Prostate gland (tissue), 2 donors: ENCODE measurements at regions not wholly inside any gene's neighbourhood (a gene's known extent, or its start where the extent isn't known, plus 50 kb on each side); places are given as distances from the start of the nearest gene placed in this dataset.
"Not testable (repeated sequence)": the region's sequence is repeated elsewhere in the genome, so short reads cannot be mapped to it uniquely, and the experiment has no call there.

ENCODE experiments used
- DNase-seq: peaks from one replicate; pipeline ENCODE4 v3.0.0-alpha.2; 2019; ENCODE audit warnings: low spot score
- H3K27ac ChIP-seq, 2 donors: fragments of 200-600 bp; sonication (generic); 2 replicates each; pipeline ENCODE4 v1.5.1; 2017 to 2019
- H3K27me3 ChIP-seq: fragments of 200-600 bp; sonication (generic); replicated peaks from 2 replicates; pipeline ENCODE4 v1.5.1; 2019; ENCODE audit not compliant: insufficient read depth
- H3K36me3 ChIP-seq, 2 donors: fragments of 200-600 bp; sonication (generic); 1 replicate in 1 of 2; 2 replicates in 1 of 2; pipeline versions ENCODE4 v1.5.1 to v1.8.1; 2017 to 2019
- H3K4me1 ChIP-seq: fragments of 200-600 bp; sonication (generic); replicated peaks from 2 replicates; pipeline ENCODE4 v1.5.1; 2019
- H3K4me3 ChIP-seq, 2 donors: fragments of 200-600 bp; sonication (generic); 2 replicates each; pipeline ENCODE4 v1.5.1; 2017 to 2019
- H3K9me3 ChIP-seq: fragments of 200-600 bp; sonication (generic); 2 replicates; pipeline ENCODE4 v1.5.1; 2017
- CTCF ChIP-seq, 4 experiments: fragments of 200-600 bp in 2 of 4; fragments of 450-650 bp in 2 of 4; sonication (generic) in 2 of 4; IDR thresholded peaks; 1 replicate in 3 of 4; 2 replicates in 1 of 4; pipeline ENCODE4 v1.5.1; 2016 to 2019; ENCODE audit warnings: antibody characterized with exemption in 4 of 4, mild to moderate bottlenecking in 2 of 4, moderate library complexity in 2 of 4
- POLR2A ChIP-seq: fragments of 450-650 bp; IDR thresholded peaks from one replicate; pipeline ENCODE4 v1.6.1; 2016; ENCODE audit warnings: antibody characterized with exemption, mild to moderate bottlenecking
- POLR2AphosphoS5 ChIP-seq: sonication (generic); formaldehyde crosslinking; IDR thresholded peaks from one replicate; pipeline ENCODE4 v1.6.1; 2017; ENCODE audit warnings: antibody characterized with exemption
- WGBS: methylation state at CpG from one replicate; pipeline ENCODE4 v1.1.5; 2018; 5-methylcytosine and 5-hydroxymethylcytosine counted together
- intact Hi-C: fragments of 100-400 bp; cut with DNase I; formaldehyde crosslinking; loops from one replicate; pipeline ENCODE4 v1.14.2; 2022

DNA sequence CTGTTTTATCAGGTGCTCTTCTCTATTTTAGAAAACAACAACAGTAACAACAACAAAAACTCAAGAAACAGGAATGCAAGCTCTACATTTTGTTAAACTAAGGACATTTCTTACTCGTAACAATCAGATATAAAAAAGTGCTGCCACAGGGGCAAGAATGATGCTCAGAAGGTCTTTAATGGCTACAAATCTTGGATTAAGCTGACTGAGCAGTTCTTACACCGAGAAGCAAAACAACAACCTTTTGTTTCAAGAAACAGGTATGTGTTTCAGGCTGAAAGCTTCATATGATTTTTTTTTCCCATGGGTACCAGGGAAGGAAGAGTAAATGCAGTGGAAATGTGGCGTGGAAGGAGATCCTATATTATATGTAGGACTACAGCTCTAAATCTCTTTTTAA, 786.8 kb upstream of the FBXO33 start:
- no peaks in the 10 kb centered on the region for H3K4me1 ChIP-seq
- no peak for DNase-seq
- WGBS, result 70% methylated on average over 3 of the region's 3 CpGs
- no peaks in the 10 kb centered on the region for H3K27me3 ChIP-seq
- TF ChIP-seq POLR2AphosphoS5, result no peak
- intact Hi-C loops, result no loop called here
- H3K4me3 ChIP-seq, result no peak overlapping the region
- no peak overlapping the region for H3K27ac ChIP-seq
- H3K36me3 ChIP-seq, result no peaks in the 10 kb centered on the region
- H3K9me3 ChIP-seq, result no peaks in the 10 kb centered on the region

DNA sequence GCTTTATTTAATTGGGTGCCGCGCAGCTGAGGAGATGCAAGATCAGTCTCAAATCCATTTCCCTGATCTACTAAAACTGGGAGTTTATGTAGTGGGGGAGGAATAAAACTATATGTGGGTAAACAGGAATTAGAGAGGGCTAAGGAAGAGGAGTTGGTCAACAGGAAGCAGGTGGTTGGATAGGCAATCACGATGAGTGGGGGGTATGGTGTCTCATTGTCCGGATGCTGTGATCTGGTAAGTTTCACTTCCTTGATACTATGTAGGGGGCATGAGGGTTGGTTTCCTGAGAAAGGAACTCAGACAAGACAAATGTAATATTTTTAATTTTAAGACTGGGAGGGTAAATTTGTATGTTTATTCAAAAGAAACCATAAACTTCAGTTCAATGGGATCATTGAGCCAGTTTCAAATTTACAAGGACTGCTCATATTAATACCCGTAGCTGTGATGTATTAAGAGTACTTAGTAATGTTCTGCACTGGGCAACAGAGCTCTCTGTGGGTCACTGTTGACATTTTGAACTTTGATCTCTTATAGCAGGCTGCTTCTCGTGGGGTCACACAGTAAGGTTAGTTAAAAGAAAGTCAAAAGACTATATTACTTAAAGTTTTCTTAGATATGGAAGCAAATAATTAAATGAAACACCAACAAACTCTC, 786.2 kb upstream of the FBXO33 start:
- no peak for TF ChIP-seq POLR2AphosphoS5
- no peak for TF ChIP-seq CTCF (IDR thresholded peaks at IDR 0.05)
- no peak for TF ChIP-seq POLR2A
- no peaks in the 10 kb centered on the region for H3K9me3 ChIP-seq
- no peaks in the 10 kb centered on the region for H3K27me3 ChIP-seq
- H3K27ac ChIP-seq, result no peak overlapping the region
- H3K4me1 ChIP-seq, result no peaks in the 10 kb centered on the region
- no peak overlapping the region for H3K4me3 ChIP-seq
- intact Hi-C loops, result no loop called here
- DNase-seq, result no peak
- 77% methylated on average over 6 of the region's 6 CpGs for WGBS
- H3K36me3 ChIP-seq, result no peaks in the 10 kb centered on the region

GRCh38 chr14:40216976-40217375, 784.7 kb upstream of the FBXO33 start:
- no peaks in the 10 kb centered on the region for H3K9me3 ChIP-seq
- WGBS, result 95% methylated on average over 22 of the region's 22 CpGs
- TF ChIP-seq POLR2AphosphoS5, result no peak
- TF ChIP-seq POLR2A, result no peak
- TF ChIP-seq CTCF (IDR thresholded peaks at IDR 0.05), result no peak
- H3K27ac ChIP-seq, result no peak overlapping the region
- no peak for DNase-seq
- H3K27me3 ChIP-seq, result no peaks in the 10 kb centered on the region
- intact Hi-C loops, result no loop called here
- H3K4me3 ChIP-seq, result no peak overlapping the region
- no peaks in the 10 kb centered on the region for H3K4me1 ChIP-seq
- H3K36me3 ChIP-seq, result no peaks in the 10 kb centered on the region

GRCh38 chr14:40216408-40216807, 784.2 kb upstream of the FBXO33 start:
- DNase-seq, H3K27me3 ChIP-seq, intact Hi-C loops, H3K4me3 ChIP-seq, H3K9me3 ChIP-seq, H3K4me1 ChIP-seq, H3K36me3 ChIP-seq, H3K27ac ChIP-seq: not testable (repeated sequence)
- WGBS, result 91% methylated on average over 18 of the region's 18 CpGs

DNA sequence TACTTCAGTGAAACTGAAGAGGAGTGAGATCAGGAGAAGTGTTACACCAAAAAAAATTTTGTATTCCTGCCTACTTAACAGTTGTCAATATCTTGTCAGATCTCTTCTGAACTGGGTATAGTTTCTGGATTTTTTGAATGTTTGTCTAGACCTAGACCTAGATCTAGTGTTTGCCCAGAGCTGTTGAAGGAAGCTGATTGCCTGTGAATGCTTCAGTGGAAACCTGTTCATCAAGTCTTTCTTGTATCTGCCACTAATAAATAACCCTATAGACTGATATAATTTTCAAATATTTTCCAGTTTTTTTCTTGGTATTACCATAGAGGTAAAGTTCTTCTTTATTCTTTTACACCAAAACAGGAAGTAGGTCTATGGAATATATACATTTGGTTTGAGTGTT, 781.5 kb upstream of the FBXO33 start:
- no peak overlapping the region for H3K4me3 ChIP-seq
- TF ChIP-seq POLR2AphosphoS5 (no peak), POLR2A (no peak), CTCF (IDR thresholded peaks at IDR 0.05) (no peak)
- H3K27ac ChIP-seq, result no peak overlapping the region
- no peaks in the 10 kb centered on the region for H3K27me3 ChIP-seq
- intact Hi-C loops, result no loop called here
- H3K4me1 ChIP-seq, result no peaks in the 10 kb centered on the region
- no peaks in the 10 kb centered on the region for H3K9me3 ChIP-seq
- no peak for DNase-seq
- H3K36me3 ChIP-seq, result no peaks in the 10 kb centered on the region

DNA sequence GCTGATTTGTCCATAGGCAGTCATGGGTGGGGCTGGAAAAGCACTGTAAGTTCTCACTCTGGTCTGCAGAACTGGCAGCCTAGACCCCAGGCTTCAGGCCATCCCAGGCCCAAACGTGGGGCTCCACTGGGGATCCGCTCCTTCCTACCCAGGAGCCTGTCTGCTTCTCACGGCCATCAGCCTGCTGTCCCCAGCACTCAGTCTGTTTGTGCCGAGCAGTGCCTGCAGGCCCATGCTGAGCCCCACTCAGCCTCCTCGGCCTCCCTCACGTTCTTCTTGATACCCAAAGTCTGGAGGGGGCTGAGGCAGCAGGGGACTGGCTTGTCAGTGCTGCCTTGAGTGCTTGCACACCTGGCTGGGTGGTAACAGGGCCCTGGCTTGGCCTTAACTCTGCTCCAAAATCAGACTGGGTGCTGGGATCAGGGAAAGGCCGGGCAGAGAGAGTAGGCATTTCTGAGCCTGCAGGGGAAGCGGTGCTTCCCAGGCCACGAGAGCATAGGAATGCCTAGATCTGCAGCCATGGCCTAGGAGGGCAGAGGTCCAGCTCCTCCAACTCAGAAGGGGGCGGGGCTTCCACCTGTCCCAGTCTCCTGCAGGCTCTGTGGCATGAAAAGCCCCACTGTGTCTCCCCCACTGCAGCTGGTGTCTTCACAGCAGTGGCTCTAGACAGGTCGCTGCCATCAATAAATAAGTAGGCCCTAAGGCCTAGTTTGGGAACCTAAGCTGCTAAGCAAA, 772.4 kb upstream of the FBXO33 start:
- no peak overlapping the region for H3K4me3 ChIP-seq
- H3K4me1 ChIP-seq, result no peaks in the 10 kb centered on the region
- intact Hi-C loops, result no loop called here
- no peaks in the 10 kb centered on the region for H3K36me3 ChIP-seq
- H3K27ac ChIP-seq, result no peak overlapping the region
- DNase-seq, result no peak
- 89% methylated on average over 11 of the region's 11 CpGs for WGBS
- no peaks in the 10 kb centered on the region for H3K9me3 ChIP-seq
- TF ChIP-seq POLR2AphosphoS5, result no peak
- no peak for TF ChIP-seq CTCF (IDR thresholded peaks at IDR 0.05)
- no peak for TF ChIP-seq POLR2A
- no peaks in the 10 kb centered on the region for H3K27me3 ChIP-seq
